Astrocyte (in vitro differentiated cells and primary cell): ENCODE measurements at regions not wholly inside any gene's neighbourhood (a gene's known extent, or its start where the extent isn't known, plus 50 kb on each side); places are given as distances from the start of the nearest gene placed in this dataset.

ENCODE experiments used
- EZH2 ChIP-seq: IDR thresholded peaks from 2 replicates; pipeline ENCODE4 v1.6.1; 2012; ENCODE audit warnings: mild to moderate bottlenecking, low read length, inconsistent platforms; ENCODE audit not compliant: insufficient read depth
- TF ChIP-seq, protein P1 (sequence below): IDR thresholded peaks from 2 replicates; pipeline ENCODE4 v1.5.1; 2011; ENCODE audit warnings: low read depth, mild to moderate bottlenecking, inconsistent platforms, low read length, moderate library complexity; ENCODE audit not compliant: insufficient read depth

DNA sequence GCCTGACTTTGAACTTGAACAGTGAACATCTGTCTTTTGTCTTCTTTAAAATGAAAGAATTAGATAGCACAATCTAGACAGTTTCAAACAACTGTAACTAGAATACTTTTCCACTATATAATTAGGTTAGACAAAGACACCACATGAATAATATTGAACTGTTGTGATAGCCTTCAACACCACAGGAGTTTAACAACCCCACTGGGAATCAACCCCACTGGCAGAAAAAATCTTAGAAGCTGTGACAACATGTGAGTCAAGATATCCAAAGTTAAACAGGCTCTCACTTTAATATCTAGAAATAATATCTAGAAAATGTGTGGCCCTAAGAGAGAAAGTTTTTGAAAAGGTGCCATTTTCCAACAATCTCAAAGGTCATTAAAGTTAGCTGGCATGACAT is 64.4 kb upstream of the PRICKLE2 start:
- TF ChIP-seq, protein P1, sequence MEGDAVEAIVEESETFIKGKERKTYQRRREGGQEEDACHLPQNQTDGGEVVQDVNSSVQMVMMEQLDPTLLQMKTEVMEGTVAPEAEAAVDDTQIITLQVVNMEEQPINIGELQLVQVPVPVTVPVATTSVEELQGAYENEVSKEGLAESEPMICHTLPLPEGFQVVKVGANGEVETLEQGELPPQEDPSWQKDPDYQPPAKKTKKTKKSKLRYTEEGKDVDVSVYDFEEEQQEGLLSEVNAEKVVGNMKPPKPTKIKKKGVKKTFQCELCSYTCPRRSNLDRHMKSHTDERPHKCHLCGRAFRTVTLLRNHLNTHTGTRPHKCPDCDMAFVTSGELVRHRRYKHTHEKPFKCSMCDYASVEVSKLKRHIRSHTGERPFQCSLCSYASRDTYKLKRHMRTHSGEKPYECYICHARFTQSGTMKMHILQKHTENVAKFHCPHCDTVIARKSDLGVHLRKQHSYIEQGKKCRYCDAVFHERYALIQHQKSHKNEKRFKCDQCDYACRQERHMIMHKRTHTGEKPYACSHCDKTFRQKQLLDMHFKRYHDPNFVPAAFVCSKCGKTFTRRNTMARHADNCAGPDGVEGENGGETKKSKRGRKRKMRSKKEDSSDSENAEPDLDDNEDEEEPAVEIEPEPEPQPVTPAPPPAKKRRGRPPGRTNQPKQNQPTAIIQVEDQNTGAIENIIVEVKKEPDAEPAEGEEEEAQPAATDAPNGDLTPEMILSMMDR: no peak
- no peak for TF ChIP-seq EZH2
